ENCODE measurements at regions not wholly inside any gene's neighbourhood (a gene's known extent, or its start where the extent isn't known, plus 50 kb on each side); places are given as distances from the start of the nearest gene placed in this dataset.
A peak's percentile ranks its signal among the peaks of the same experiment; 100 is the strongest.

DNA sequence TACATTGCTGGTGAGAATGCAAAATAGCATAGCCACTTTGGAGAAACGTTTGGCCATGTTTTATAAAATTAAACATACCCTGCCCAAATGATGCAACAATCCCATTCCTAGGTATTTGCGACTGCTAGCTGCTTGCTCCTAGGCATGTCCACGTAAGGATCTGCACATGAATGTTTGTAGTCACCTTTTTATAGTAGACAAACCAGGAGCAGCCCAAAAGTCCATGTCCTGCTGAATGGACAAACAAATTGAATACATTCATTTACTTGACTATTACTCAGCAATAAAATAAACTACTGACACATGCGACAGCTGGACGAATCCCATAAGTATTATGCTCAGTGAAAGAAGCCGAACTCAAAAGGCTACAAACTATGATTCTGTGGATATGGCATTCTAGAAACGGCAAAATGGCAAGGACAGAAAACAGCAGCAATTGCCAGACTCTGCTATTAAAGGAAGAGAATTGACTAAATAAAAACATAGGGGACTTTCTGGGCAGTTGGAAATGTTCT, 161.9 kb upstream of the GALNT2 start:
- TF ChIP-seq GATA2 (IDR thresholded peaks at IDR 0.05; ENCODE audit: low read depth, low read length) (no peak), GATA3 (IDR thresholded peaks at IDR 0.05; ENCODE audit: low read depth, low read length) (no peak)

DNA sequence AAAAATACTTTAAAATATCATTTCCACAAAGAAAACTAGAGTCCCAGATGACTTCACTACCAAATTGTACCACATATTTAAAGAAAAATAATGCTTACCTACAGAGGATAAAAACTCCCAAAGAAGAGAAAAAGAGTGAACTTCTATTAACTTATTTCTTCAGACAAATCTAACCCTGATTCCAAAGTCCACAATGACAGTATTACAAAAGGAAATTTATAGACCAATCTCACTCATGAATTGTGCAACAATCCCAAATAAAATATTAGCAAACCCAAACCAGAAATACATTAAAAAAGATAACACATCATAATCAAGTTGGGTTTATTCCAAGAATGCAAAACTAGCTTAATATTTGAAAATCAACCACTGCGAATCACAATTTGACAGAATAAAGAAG, 161.4 kb upstream of the GALNT2 start:
- TF ChIP-seq GATA2 (IDR thresholded peaks at IDR 0.05; ENCODE audit: low read depth, low read length): no peak
- TF ChIP-seq GATA3 (IDR thresholded peaks at IDR 0.05; ENCODE audit: low read depth, low read length): no peak

- TF ChIP-seq GATA3 (IDR thresholded peaks at IDR 0.05; ENCODE audit: low read depth, low read length) (no peak), GATA2 (IDR thresholded peaks at IDR 0.05; ENCODE audit: low read depth, low read length) (no peak)
Observed at GRCh38 chr1:229907884-229908638, 159.0 kb upstream of the GALNT2 start.

- TF ChIP-seq GATA2 (IDR thresholded peaks at IDR 0.05; ENCODE audit: low read depth, low read length) (no peak), GATA3 (IDR thresholded peaks at IDR 0.05; ENCODE audit: low read depth, low read length) (no peak)
Observed at GRCh38 chr1:229908689-229909088, 158.3 kb upstream of the GALNT2 start.

DNA sequence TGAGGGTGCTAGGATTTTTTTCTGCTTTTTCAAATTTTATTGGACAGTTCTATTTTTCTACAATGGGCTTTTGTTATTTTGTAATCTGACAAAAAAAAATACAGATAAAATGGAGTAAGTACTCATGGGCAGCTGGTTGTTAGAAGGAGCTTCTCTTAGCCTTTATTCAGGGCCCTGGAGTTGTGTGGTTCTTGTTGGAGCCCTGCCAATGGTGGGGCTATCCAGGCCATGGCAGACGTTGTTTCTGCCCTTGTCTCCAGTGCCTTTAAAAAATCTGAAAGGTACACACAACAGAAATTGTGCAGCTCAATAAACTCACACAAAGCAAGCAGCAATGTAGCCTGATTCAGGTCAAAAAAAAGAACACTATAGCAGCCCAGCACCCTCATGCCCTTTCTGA, 153.5 kb upstream of the GALNT2 start:
- TF ChIP-seq GATA3 (IDR thresholded peaks at IDR 0.05; ENCODE audit: low read depth, low read length) (no peak), GATA2 (IDR thresholded peaks at IDR 0.05; ENCODE audit: low read depth, low read length) (no peak)

DNA sequence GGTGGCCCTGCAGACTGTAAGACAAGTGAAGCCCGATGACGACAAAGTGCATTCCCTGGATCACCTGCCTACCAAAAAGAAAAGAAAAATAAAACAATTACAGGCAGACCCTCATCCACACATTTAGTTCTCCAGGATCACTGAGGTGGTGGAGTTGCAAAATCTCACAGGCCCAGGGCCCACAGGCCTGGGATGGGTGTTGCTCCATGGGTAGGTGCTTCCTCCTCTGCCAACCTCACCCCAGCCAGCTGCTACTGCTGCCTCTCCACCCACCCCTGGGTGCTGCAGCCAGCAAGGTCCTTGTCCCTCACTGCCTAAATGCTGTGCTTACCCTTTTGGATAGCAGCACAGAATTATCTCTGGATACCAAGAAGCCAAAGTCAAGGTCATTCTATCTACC, 146.4 kb upstream of the GALNT2 start:
- no peak for TF ChIP-seq GATA3 (IDR thresholded peaks at IDR 0.05; ENCODE audit: low read depth, low read length)
- TF ChIP-seq GATA2 (IDR thresholded peaks at IDR 0.05; ENCODE audit: low read depth, low read length): no peak

DNA sequence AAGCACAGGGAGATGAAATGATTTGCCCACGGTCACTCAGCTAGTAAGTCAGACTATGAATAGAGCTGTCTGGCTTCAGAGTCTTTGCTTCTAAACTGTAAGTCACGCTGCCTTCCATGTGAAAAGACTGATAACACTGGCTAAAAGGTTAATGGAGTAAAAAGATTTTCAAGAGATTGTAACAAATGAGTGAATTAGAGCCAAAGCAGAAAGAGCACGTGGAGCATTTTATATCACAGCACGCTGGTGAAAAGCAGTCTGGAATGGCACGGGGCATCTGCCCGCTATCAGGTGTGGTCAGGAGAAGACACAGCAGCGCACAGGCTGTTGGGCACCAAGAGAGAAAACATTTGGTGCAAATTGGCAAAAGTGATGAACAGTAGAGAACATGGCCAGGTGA, 144.8 kb upstream of the GALNT2 start:
- TF ChIP-seq GATA3 (IDR thresholded peaks at IDR 0.05; ENCODE audit: low read depth, low read length) (no peak), GATA2 (IDR thresholded peaks at IDR 0.05; ENCODE audit: low read depth, low read length) (peak; percentile 77)

DNA sequence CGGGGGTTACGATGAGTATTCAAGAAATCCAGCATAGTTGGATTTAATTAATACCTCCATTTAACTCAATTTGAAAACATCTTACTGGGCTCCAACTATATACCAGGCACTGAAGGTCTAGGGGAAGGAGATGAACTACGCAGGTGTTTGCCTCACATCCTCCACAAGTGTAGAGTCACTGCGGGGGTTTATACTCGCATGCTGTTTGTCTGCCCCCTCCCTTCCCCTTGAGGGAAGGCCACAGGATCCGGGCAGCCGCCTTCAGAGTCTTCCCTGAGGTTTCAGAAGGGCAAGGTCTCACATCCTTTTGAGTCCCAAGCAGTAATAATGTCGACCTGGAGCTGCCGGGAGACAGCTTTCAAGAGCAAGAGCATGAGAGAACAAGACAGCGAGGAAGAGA, 142.4 kb upstream of the GALNT2 start:
- TF ChIP-seq GATA2 (IDR thresholded peaks at IDR 0.05; ENCODE audit: low read depth, low read length): no peak
- TF ChIP-seq GATA3 (IDR thresholded peaks at IDR 0.05; ENCODE audit: low read depth, low read length): no peak

DNA sequence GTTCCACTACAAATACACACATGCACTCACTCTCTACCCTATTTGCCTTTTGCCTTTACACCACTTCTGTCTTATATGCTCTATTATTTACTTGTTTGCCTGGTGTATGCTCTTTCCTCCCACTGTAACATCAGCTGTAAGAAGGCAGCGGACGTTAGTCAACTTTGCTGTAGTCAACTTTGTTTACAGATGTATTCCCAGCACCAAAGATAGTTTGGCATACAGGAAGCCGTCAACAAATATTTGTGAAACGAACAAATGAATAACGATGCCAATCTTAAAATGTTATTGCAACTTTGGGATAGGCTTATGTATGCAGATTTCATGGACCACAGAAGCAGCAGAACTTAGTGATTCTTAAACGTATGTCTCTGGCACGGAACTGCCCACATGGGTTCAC, 138.3 kb upstream of the GALNT2 start:
- no peak for TF ChIP-seq GATA3 (IDR thresholded peaks at IDR 0.05; ENCODE audit: low read depth, low read length)
- TF ChIP-seq GATA2 (IDR thresholded peaks at IDR 0.05; ENCODE audit: low read depth, low read length): no peak

DNA sequence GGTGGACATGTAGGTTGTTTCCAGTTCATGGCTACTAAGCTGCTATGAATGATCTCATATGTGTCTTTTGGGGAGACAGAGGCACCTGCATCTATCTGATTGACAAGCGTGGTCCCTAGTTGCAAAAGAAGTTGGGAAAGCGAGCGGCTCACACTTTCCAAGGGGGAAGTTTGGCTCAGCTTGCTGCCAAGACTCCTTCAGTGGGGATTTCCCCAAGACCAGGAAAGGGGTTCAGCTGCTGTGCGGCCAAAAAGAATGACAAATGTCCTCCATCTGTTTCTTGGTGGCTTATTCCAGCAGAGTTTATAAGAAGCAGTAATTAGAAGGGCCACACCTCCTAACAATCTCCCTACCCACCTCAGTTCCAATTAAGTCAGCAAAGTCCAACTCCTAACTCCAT, 128.5 kb upstream of the GALNT2 start:
- TF ChIP-seq GATA2 (IDR thresholded peaks at IDR 0.05; ENCODE audit: low read depth, low read length) (no peak), GATA3 (IDR thresholded peaks at IDR 0.05; ENCODE audit: low read depth, low read length) (no peak)

- TF ChIP-seq GATA2 (IDR thresholded peaks at IDR 0.05; ENCODE audit: low read depth, low read length) (no peak), GATA3 (IDR thresholded peaks at IDR 0.05; ENCODE audit: low read depth, low read length) (no peak)
Observed at GRCh38 chr1:229940684-229941083, 126.4 kb upstream of the GALNT2 start.

GRCh38 chr1:229941160-229941559, 125.9 kb upstream of the GALNT2 start:
- TF ChIP-seq GATA3 (IDR thresholded peaks at IDR 0.05; ENCODE audit: low read depth, low read length) (no peak), GATA2 (IDR thresholded peaks at IDR 0.05; ENCODE audit: low read depth, low read length) (no peak)

DNA sequence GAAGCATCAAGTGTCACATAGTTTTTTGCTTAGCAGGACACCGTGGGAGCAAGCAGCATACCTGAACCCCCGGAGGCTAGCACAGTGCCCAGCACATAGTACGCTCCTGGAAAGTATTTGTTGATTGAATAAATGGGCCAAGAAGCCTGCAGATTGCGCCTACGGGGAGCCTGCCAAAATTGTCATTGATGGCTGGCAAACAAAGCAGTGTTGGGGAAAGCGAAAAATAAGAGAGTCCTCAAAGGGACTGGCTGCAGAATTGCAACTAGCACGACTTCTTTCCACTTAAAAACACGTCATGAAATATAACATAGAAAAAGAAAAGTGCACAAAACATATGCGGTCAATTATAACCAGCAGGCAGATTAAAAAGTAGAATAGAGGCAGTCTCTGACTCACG, 125.2 kb upstream of the GALNT2 start:
- TF ChIP-seq GATA3 (IDR thresholded peaks at IDR 0.05; ENCODE audit: low read depth, low read length) (no peak), GATA2 (IDR thresholded peaks at IDR 0.05; ENCODE audit: low read depth, low read length) (no peak)

DNA sequence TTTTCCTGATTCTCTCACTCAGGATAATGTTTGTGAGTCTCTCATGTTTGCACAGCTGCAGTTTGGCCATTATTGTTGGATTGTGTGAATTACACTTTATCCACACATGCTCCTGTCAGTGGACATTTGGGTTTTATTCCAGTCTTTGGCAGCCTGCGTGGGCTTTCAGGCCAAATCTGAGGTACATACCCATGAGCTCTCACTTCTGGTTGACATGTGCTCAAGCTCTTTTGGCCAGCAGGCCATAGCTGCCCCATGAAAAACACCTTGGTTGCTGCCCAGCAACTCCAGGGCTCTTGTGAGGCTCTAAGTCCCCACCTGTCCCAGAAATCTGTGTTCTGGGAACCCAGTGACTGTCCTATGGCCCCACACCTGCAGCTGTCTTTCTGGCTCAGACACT, 124.5 kb upstream of the GALNT2 start:
- TF ChIP-seq GATA2 (IDR thresholded peaks at IDR 0.05; ENCODE audit: low read depth, low read length) (no peak), GATA3 (IDR thresholded peaks at IDR 0.05; ENCODE audit: low read depth, low read length) (no peak)

DNA sequence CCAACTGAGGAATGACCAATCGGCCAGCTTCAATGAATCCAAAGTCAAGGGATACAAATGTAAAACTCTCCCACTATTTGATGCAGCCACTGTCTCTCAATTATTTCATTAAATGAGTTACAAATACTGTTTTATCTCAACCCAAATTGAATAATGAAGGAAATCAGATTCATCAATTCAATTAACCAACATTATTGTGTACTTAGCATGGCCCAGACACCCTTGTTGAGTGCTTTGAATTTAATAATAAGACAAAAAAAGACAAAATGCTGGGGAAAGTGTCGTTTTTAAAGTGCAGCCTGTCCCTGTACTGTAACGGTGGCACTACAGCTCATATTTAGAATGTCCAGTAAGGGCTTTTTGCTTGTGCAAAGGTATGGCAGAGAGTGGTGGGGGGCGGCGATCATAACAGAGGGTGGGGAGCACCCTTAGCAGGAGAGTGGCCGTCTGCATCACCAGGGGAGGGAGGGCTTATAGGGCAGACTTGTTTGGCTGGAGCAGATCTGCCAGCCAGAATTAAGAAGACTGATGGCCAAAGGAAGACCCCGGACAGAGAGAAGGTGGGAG, 123.8 kb upstream of the GALNT2 start:
- TF ChIP-seq GATA3 (IDR thresholded peaks at IDR 0.05; ENCODE audit: low read depth, low read length) (peak; percentile 77), GATA2 (IDR thresholded peaks at IDR 0.05; ENCODE audit: low read depth, low read length) (no peak)
